ENCODE measurements at regions not wholly inside any gene's neighbourhood (a gene's known extent, or its start where the extent isn't known, plus 50 kb on each side); places are given as distances from the start of the nearest gene placed in this dataset.

DNA sequence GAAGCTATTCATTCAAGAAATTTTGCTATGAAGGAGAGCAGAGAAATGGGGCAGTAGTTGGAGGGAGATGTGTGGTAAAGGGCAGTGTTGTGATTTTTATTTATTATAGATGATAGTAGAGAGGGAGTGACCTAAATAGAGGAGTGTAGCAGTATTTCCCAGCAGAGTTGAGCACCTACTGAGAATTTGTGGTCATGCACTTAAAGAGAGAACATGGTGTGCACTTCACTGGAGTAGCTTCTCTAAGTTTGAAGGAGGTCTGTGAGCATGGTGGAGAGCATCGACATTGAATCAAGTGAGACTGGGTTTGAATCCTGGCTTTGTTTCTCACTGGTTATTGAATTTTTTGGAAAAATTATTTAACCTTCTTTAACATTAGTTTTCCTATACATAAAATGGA lies 129.2 kb downstream of the AQP4 start:
- peaks cover 5 to 6% of the 10 kb centered on the region in 2 donors for H3K4me1 ChIP-seq (replicated peaks in 1 of 2)
- no peak for ATAC-seq (replicated peaks in 6 of 8)
- no peak overlapping the region for H3K4me3 ChIP-seq
- H3K27ac ChIP-seq, result no peak overlapping the region
- 17 to 100% (median 83%) methylated on average over 1 of the region's 1 CpG; no CpG with 5 or more reads in 3 of the 10 experiments for WGBS, 10 experiments
- in situ Hi-C loops (cut with MboI; ENCODE audit: low pct_unique_long_range_greater_than_20kb in 2 of 9, low sequenced_read_pairs in 9 of 9, unreplicated experiment in 9 of 9), result no loop called here

DNA sequence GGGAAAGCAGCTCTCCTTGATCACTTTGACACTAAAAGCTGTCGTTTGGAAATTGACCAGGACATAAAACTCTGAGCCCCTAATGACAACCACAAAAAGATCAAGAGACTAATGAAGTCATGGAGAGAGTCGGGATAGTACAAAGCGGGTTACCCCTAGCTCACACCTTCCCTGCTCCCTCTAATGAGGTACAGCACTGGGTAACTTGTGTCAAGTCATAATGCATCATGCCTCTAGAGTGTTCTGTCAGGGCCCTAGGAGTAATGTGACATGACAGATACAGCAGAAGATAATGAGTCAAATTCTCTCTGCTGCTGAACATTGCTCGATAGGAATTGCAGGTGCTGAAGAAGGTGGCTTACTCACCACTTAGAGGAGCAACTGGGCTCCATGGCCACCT lies 130.7 kb downstream of the AQP4 start:
- Histone ChIP-seq H3K4me1 (replicated peaks in 1 of 2) (peaks cover 5 to 6% of the 10 kb centered on the region in 2 donors), H3K4me3 (no peak overlapping the region), H3K27ac (no peak overlapping the region)
- WGBS, 10 experiments, result 0 to 73% (median 42%) methylated on average over 1 to 4 of the region's 4 CpGs; no CpG with 5 or more reads in 2 of the 10 experiments
- ATAC-seq (replicated peaks in 6 of 8), result peak in 2 of 8 experiments; percentile 36 to 40
- in situ Hi-C loops (cut with MboI; ENCODE audit: low pct_unique_long_range_greater_than_20kb in 2 of 9, low sequenced_read_pairs in 9 of 9, unreplicated experiment in 9 of 9), result no loop called here

DNA sequence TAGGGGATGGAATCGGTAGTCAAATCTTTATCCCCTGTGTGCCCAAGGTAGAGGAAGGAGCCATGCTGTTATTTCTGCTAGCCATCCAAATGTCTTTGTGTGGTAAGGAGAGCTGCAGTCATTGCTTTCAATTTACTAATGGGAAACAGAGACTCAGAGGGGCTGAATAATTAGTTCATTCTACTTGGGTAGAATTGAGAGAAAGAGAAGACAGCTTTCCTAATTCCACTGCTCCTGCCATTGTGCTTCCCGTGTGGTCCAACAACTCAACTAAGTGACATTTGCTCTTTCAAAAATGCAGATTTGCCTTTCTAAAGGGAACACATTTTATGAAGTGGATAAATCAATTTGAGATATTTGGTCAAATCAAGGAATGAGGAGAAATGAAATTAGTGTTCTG lies 136.1 kb downstream of the AQP4 start:
- Histone ChIP-seq H3K4me1 (replicated peaks in 1 of 2) (peaks cover under 1 to 4% of the 10 kb centered on the region in 2 donors), H3K4me3 (no peak overlapping the region), H3K27ac (no peak overlapping the region)
- in situ Hi-C loops (cut with MboI; ENCODE audit: low pct_unique_long_range_greater_than_20kb in 2 of 9, low sequenced_read_pairs in 9 of 9, unreplicated experiment in 9 of 9), result no loop called here
- no peak for ATAC-seq (replicated peaks in 6 of 8)
- 0 to 100% (median 17%) methylated on average over 1 to 2 of the region's 2 CpGs; no CpG with 5 or more reads in 3 of the 10 experiments for WGBS, 10 experiments

DNA sequence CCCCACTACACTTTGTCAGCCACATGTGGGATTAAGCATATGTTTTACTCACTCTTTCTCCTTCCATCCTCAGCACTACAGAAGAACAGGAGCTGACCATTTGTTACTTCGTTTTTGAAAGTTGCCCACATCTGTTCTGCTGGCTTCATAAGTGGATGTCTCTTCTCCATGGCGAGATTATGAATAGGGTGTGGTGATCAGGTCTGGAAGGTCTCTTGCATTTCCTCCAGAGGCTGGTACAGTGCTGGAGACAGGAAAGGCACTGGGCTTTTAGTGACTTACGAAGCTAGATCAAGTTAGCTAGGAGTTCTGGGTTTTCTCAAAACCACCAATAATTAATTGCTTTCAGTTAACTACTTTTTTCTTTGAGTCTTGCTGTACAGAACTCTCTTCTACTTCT lies 136.5 kb downstream of the AQP4 start:
- in situ Hi-C loops (cut with MboI; ENCODE audit: low pct_unique_long_range_greater_than_20kb in 2 of 9, low sequenced_read_pairs in 9 of 9, unreplicated experiment in 9 of 9), result no loop called here
- Histone ChIP-seq H3K27ac (no peak overlapping the region), H3K4me1 (replicated peaks in 1 of 2) (peaks cover 0 to 2% of the 10 kb centered on the region in 2 donors), H3K4me3 (no peak overlapping the region)
- 0 to 100% (median 51%) methylated on average over 1 to 3 of the region's 3 CpGs; no CpG with 5 or more reads in 4 of the 10 experiments for WGBS, 10 experiments
- peak in 3 of 8 experiments; percentile 43 to 69 (median 68) for ATAC-seq (replicated peaks in 6 of 8)

DNA sequence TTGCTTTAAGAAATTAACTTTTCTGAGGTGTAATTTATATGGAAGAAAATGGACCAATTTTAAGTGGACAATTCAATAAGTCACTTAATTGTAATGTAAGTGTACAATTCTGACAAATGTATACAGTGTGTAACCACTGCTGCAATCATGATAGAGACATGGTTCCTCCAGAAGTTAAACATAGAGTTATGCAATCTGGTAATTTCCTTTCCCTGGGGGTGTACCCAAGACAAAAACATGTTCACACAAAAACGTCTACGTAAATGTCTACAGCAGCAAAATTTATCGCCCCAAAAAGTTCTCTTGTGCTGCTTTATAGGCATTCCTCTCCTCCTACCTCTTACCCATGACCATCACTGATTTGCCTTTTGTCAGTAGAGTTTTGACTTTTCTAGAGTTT lies 141.5 kb downstream of the AQP4 start:
- no peak overlapping the region for H3K27ac ChIP-seq
- H3K4me1 ChIP-seq (replicated peaks in 1 of 2), result no peaks in the 10 kb centered on the region
- WGBS, 10 experiments, result 29 to 100% (median 74%) methylated on average over 1 to 3 of the region's 3 CpGs
- no peak for ATAC-seq (replicated peaks in 6 of 8)
- in situ Hi-C loops (cut with MboI; ENCODE audit: low pct_unique_long_range_greater_than_20kb in 2 of 9, low sequenced_read_pairs in 9 of 9, unreplicated experiment in 9 of 9), result no loop called here
- H3K4me3 ChIP-seq, result no peak overlapping the region

DNA sequence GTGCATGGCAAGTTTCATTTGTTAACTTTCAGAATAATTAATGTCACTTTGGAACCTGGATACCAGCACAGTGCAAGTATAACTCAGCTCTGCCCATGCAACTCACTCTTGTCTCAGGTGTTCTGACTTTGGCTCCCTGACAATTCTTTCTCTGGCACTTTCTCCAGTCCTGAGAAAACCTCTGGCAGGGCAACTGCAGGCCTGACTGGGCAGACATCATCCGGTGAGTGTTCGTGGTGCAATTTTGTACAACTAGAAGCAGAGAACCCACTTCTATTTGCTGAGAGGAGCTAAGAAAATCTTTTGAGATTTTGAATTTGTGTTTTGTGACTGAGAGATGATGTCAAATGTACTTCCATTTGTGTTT lies 143.0 kb downstream of the AQP4 start:
- no peaks in the 10 kb centered on the region for H3K4me1 ChIP-seq (replicated peaks in 1 of 2)
- no peak for ATAC-seq (replicated peaks in 6 of 8)
- WGBS, 10 experiments, result 80 to 100% (median 90%) methylated on average over 2 of the region's 2 CpGs; no CpG with 5 or more reads in 6 of the 10 experiments
- in situ Hi-C loops (cut with MboI; ENCODE audit: low pct_unique_long_range_greater_than_20kb in 2 of 9, low sequenced_read_pairs in 9 of 9, unreplicated experiment in 9 of 9), result no loop called here
- no peak overlapping the region for H3K4me3 ChIP-seq
- H3K27ac ChIP-seq, result no peak overlapping the region

DNA sequence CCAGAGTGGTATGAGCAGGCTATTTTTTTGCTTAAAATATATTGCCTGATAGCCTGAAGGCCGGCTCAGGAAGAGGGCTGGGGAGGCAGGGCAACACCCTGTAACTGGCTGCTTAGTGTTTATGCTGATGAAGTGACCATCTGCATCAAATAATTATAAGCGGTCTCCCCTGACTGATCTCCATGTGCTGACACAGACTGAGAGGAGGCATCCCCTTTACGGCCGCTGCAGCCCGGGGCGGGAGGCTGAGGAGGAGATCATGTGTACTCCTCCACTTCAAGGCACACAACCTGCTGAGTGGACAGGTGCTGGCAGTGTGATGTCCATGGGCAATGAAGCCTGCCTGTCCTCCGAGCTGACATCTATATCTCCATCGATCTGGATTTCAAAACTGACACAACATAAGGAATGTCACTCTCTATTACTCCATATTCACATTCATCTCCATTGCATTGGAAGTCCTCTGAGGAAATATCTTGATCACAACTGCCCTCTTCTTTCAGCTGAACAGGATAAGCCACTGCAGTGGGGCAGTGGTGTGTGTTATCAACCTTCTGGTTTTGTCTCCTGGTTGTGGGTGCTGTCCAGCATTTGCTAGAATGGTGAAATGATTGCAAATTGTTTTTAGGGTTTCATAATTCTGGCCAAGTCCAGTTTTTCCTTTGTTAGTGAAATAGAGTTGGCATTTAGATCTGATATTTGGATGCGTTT lies 143.5 kb downstream of the AQP4 start:
- ATAC-seq (replicated peaks in 6 of 8), result peak in 5 of 8 experiments; percentile 23 to 99 (median 98)
- no peaks in the 10 kb centered on the region for H3K4me1 ChIP-seq (replicated peaks in 1 of 2)
- 0 to 100% (median 62%) methylated on average over 1 to 8 of the region's 9 CpGs; no CpG with 5 or more reads in 3 of the 10 experiments for WGBS, 10 experiments
- no peak overlapping the region for H3K4me3 ChIP-seq
- in situ Hi-C loops (cut with MboI; ENCODE audit: low pct_unique_long_range_greater_than_20kb in 2 of 9, low sequenced_read_pairs in 9 of 9, unreplicated experiment in 9 of 9), result no loop called here
- no peak overlapping the region for H3K27ac ChIP-seq

DNA sequence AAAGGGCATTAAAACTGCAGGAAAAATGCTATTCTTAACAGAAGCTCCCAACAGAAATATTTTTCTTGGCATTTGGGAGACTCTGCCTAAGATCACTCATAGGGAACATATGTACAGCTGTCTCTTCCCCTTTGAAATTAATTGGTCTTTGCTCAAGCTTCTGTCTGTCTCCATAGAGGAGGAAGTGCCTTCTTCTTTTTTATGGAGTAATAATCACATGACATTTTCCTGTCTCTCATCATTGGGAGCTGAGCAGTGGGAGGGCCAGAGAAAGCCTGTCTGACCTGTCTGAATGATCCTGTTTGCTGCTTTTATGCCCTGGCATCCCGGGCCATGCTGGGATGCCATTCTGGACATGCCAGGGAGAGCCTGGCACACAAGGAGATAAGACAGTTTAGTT lies 145.6 kb downstream of the AQP4 start:
- in situ Hi-C loops (cut with MboI; ENCODE audit: low pct_unique_long_range_greater_than_20kb in 2 of 9, low sequenced_read_pairs in 9 of 9, unreplicated experiment in 9 of 9), result no loop called here
- 14 to 100% (median 94%) methylated on average over 1 of the region's 1 CpG; no CpG with 5 or more reads in 6 of the 10 experiments for WGBS, 10 experiments
- H3K4me1 ChIP-seq (replicated peaks in 1 of 2), result peaks cover 0 to 3% of the 10 kb centered on the region in 2 donors
- H3K4me3 ChIP-seq, result no peak overlapping the region
- no peak overlapping the region for H3K27ac ChIP-seq
- no peak for ATAC-seq (replicated peaks in 6 of 8)

DNA sequence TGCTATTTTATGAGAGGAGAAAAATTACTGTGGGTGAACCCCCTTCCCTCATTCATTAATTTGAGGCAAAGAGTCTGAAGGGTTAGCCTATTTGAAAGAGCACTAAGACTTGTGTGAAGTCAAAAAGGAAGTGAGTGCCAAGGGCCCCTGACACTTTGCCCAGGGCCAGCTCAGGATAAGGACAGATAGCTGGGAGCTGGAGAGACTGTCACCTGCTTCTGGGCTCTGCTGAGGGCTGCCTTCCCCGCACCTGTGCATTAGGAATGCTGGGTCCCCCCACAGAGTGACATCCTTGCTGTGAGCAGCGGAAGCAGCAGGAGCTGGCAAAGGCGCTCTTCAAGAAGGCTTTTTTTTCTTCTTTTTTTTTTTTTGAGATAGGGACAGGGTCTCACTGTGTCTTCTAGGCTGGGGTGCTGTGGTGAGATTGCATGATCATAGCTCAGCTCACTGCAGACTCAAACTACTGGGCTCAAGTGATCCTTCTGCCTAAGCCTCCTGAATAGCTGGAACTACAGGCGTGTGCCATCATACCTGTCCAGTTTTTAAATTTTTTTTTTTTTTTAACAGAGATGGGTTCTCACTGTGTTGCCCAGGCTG lies 148.3 kb downstream of the AQP4 start:
- Histone ChIP-seq H3K27ac (no peak overlapping the region), H3K4me1 (replicated peaks in 1 of 2) (peaks cover 0 to 3% of the 10 kb centered on the region in 2 donors), H3K4me3 (no peak overlapping the region)
- WGBS, 10 experiments, result 19 to 89% (median 78%) methylated on average over 1 to 3 of the region's 4 CpGs; no CpG with 5 or more reads in 2 of the 10 experiments
- ATAC-seq (replicated peaks in 6 of 8), result no peak
- in situ Hi-C loops (cut with MboI; ENCODE audit: low pct_unique_long_range_greater_than_20kb in 2 of 9, low sequenced_read_pairs in 9 of 9, unreplicated experiment in 9 of 9), result no loop called here

DNA sequence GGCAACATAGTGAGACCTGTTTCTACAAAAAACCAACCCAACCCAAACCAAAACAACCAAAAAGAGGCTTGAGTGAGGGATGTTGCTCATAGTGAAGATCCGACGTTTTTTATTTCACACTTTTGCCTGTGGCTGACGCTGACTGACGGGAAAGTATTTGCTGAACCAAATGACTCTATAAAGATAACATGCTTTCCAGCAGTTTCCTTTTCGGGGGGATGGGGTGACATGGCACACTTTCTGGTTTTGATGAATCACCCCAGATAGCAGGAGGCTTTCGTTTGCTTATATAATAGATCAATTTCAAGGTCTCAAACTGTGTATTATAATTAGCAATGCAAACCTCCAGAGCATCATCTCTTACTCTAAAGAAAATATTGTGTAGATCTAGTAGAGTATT lies 150.8 kb downstream of the AQP4 start:
- in situ Hi-C loops (cut with MboI; ENCODE audit: low pct_unique_long_range_greater_than_20kb in 2 of 9, low sequenced_read_pairs in 9 of 9, unreplicated experiment in 9 of 9), result no loop called here
- Histone ChIP-seq H3K4me3 (no peak overlapping the region), H3K27ac (no peak overlapping the region), H3K4me1 (replicated peaks in 1 of 2) (peaks cover 0 to 10% of the 10 kb centered on the region in 2 donors)
- 17 to 100% (median 74%) methylated on average over 1 to 6 of the region's 6 CpGs; no CpG with 5 or more reads in 3 of the 10 experiments for WGBS, 10 experiments
- ATAC-seq (replicated peaks in 6 of 8), result no peak

DNA sequence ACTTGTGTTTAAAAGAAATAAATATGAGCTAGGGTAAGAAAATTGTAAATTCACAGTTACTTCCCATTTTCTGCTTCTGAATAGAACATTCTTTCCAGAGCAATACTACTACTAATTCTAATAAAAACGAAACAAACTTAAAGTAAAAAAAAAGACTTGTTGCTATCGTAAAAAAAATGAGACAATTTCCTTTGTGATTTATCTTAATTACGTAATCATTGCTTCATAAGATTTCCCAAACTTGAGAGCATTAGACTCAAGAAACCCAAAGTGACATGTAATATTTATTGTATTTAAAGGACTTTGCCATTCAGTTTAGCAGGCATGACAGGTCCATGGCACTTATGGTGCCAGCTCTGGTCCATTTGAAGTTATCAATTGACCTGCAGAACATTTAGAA lies 153.8 kb downstream of the AQP4 start:
- in situ Hi-C loops (cut with MboI; ENCODE audit: low pct_unique_long_range_greater_than_20kb in 2 of 9, low sequenced_read_pairs in 9 of 9, unreplicated experiment in 9 of 9), result no loop called here
- Histone ChIP-seq H3K4me3 (no peak overlapping the region), H3K4me1 (replicated peaks in 1 of 2) (peaks cover 0 to 10% of the 10 kb centered on the region in 2 donors), H3K27ac (no peak overlapping the region)
- no peak for ATAC-seq (replicated peaks in 6 of 8)
- WGBS, 10 experiments, result 7 to 96% (median 90%) methylated on average over 2 to 3 of the region's 3 CpGs

DNA sequence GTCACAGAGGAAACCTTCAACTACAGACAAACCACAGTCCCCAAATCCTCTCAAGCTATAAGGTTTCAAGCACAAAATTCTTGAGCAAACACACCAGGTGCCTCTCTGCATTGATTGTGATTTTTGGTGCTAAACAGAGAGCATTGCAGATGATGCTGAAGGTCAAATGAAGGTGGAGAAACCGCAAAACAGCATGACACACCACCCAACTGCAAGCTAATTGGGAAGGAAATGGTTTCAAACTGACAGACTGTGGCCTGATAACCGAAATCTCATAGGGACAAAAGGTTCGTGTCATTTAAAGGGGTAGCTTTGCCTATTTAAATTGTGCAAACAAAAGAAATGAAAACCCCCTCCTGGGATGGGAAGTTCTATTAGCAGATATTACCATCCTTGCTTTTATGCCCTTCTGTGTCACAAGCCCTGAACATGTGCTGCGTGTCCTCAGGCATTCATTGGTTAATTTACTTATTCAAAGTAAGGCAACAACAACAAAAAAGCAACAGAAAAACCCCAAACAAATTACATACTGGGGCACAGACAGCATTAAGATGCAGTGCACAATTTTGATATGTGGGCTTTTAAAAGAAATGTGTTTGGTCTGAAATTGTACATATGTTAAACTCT lies 154.9 kb downstream of the AQP4 start:
- Histone ChIP-seq H3K27ac (no peak overlapping the region), H3K4me1 (replicated peaks in 1 of 2) (peaks cover 0 to 8% of the 10 kb centered on the region in 2 donors), H3K4me3 (no peak overlapping the region)
- peak in 2 of 8 experiments; percentile 27 to 30 for ATAC-seq (replicated peaks in 6 of 8)
- WGBS, 10 experiments, result 19 to 59% (median 40%) methylated on average over 1 to 4 of the region's 4 CpGs; no CpG with 5 or more reads in 3 of the 10 experiments
- in situ Hi-C loops (cut with MboI; ENCODE audit: low pct_unique_long_range_greater_than_20kb in 2 of 9, low sequenced_read_pairs in 9 of 9, unreplicated experiment in 9 of 9), result no loop called here

DNA sequence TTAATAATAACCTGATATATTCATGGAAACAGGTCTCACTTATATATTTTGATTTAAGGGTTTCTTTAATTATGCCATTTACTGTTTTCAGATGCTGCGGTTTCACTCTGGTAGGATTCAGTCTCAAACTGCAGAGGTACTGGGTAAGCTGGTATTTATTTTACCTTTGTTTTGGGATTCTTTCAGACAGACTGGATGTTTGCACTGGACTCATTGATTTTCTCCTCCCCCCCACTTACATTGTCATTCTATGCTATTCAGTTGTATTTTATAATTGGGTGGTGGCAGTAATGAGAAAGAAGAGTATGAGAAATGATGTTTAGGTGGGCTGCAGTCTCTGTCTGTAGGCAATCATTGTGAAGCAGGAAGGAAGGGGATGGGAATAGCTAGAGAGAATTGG lies 155.6 kb downstream of the AQP4 start:
- 29 to 100% (median 76%) methylated on average over 1 of the region's 1 CpG; no CpG with 5 or more reads in 2 of the 10 experiments for WGBS, 10 experiments
- no peak for ATAC-seq (replicated peaks in 6 of 8)
- Histone ChIP-seq H3K27ac (no peak overlapping the region), H3K4me3 (no peak overlapping the region), H3K4me1 (replicated peaks in 1 of 2) (peaks cover 0 to 8% of the 10 kb centered on the region in 2 donors)
- in situ Hi-C loops (cut with MboI; ENCODE audit: low pct_unique_long_range_greater_than_20kb in 2 of 9, low sequenced_read_pairs in 9 of 9, unreplicated experiment in 9 of 9), result no loop called here

Measured in motor neuron (in vitro differentiated cells).